ENCODE measurements at regions not wholly inside any gene's neighbourhood (a gene's known extent, or its start where the extent isn't known, plus 50 kb on each side); places are given as distances from the start of the nearest gene placed in this dataset.

GRCh38 chr16:65376601-65377000 lies 254.7 kb upstream of the CDH11 start:
- Mint-ChIP-seq H3K27ac (no peak overlapping the region), H3K4me1 (no peaks in the 10 kb centered on the region), H3K9me3 (ENCODE audit: insufficient read depth) (peaks cover 2% of the 10 kb centered on the region), H3K4me3 (no peak overlapping the region), H3K27me3 (no peaks in the 10 kb centered on the region)
- intact Hi-C loops (cut with micrococcal nuclease): no loop called here
- POLR2A ChIA-PET: no interaction called here
- Histone ChIP-seq H4K20me1 (ENCODE audit: control insufficient read depth, insufficient read depth, low read length, poor library complexity, severe bottlenecking) (no peaks in the 10 kb centered on the region), H3K9me3 (ENCODE audit: control extremely low read depth in 1 of 3, control insufficient read depth in 2 of 3, insufficient read depth in 1 of 3, low read length in 2 of 3) (peaks cover 0 to 3% (median 0%) of the 10 kb centered on the region in 3 donors), H3K4me1 (ENCODE audit: control insufficient read depth in 2 of 2, insufficient read depth in 2 of 2, low read length in 2 of 2) (no peaks in the 10 kb centered on the region), H2AFZ (ENCODE audit: insufficient read depth, low read depth, low read length, poor library complexity, severe bottlenecking) (no peak overlapping the region), H3K9ac (ENCODE audit: low read length) (no peak overlapping the region), H3K4me3 (ENCODE audit: control extremely low read depth in 1 of 5, extremely low read depth in 1 of 5, insufficient read depth in 1 of 5, low read depth in 2 of 5, low read length in 4 of 5) (no peak overlapping the region), H3K27me3 (replicated peaks in 1 of 4; ENCODE audit: control extremely low read depth in 1 of 4, control insufficient read depth in 3 of 4, insufficient read depth in 4 of 4, low read length in 3 of 4) (no peaks in the 10 kb centered on the region), H3K27ac (ENCODE audit: low read length in 2 of 2) (no peak overlapping the region), H3K36me3 (replicated peaks in 1 of 2; ENCODE audit: control extremely low read depth in 1 of 2, control insufficient read depth in 1 of 2, extremely low read depth in 1 of 2, insufficient read depth in 2 of 2, low read length in 1 of 2) (no peaks in the 10 kb centered on the region), H3K79me2 (ENCODE audit: control insufficient read depth, insufficient read depth, low read length) (no peaks in the 10 kb centered on the region), H3K4me2 (replicated peaks; ENCODE audit: low read depth, low read length, poor library complexity, severe bottlenecking) (no peak overlapping the region)
- 75% methylated on average over 2 of the region's 3 CpGs for WGBS (ENCODE audit: insufficient coverage)
- no peak for TF ChIP-seq EZH2 (IDR thresholded peaks at IDR 0.05; ENCODE audit: borderline replicate concordance, insufficient read depth, low read depth, low read length, poor library complexity, severe bottlenecking)
- TF ChIP-seq, protein P1, sequence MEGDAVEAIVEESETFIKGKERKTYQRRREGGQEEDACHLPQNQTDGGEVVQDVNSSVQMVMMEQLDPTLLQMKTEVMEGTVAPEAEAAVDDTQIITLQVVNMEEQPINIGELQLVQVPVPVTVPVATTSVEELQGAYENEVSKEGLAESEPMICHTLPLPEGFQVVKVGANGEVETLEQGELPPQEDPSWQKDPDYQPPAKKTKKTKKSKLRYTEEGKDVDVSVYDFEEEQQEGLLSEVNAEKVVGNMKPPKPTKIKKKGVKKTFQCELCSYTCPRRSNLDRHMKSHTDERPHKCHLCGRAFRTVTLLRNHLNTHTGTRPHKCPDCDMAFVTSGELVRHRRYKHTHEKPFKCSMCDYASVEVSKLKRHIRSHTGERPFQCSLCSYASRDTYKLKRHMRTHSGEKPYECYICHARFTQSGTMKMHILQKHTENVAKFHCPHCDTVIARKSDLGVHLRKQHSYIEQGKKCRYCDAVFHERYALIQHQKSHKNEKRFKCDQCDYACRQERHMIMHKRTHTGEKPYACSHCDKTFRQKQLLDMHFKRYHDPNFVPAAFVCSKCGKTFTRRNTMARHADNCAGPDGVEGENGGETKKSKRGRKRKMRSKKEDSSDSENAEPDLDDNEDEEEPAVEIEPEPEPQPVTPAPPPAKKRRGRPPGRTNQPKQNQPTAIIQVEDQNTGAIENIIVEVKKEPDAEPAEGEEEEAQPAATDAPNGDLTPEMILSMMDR (IDR thresholded peaks at IDR 0.05): no peak
- DNase-seq (no peak), ATAC-seq (ENCODE audit: low read depth) (no peak)
- CTCF ChIA-PET: no interaction called here

- no peak for ATAC-seq (ENCODE audit: low read depth)
- no peaks in the 10 kb centered on the region for H3K4me1 ChIP-seq (ENCODE audit: control insufficient read depth in 2 of 2, insufficient read depth in 2 of 2, low read length in 2 of 2)
- no peak overlapping the region for H3K27ac Mint-ChIP-seq
- ChIA-PET POLR2A (no interaction called here), CTCF (no interaction called here)
- intact Hi-C loops (cut with micrococcal nuclease): no loop called here
- H3K27me3 Mint-ChIP-seq: no peaks in the 10 kb centered on the region
- H3K4me3 ChIP-seq (ENCODE audit: control extremely low read depth in 1 of 5, extremely low read depth in 1 of 5, insufficient read depth in 1 of 5, low read depth in 2 of 5, low read length in 4 of 5): no peak overlapping the region
- H3K27me3 ChIP-seq (replicated peaks in 1 of 4; ENCODE audit: control extremely low read depth in 1 of 4, control insufficient read depth in 3 of 4, insufficient read depth in 4 of 4, low read length in 3 of 4): no peaks in the 10 kb centered on the region
- H3K9me3 ChIP-seq (ENCODE audit: control extremely low read depth in 1 of 3, control insufficient read depth in 2 of 3, insufficient read depth in 1 of 3, low read length in 2 of 3): peaks cover 0 to 3% (median 0%) of the 10 kb centered on the region in 3 donors
- no peaks in the 10 kb centered on the region for H3K36me3 ChIP-seq (replicated peaks in 1 of 2; ENCODE audit: control extremely low read depth in 1 of 2, control insufficient read depth in 1 of 2, extremely low read depth in 1 of 2, insufficient read depth in 2 of 2, low read length in 1 of 2)
- DNase-seq: no peak
- H2AFZ ChIP-seq (ENCODE audit: insufficient read depth, low read depth, low read length, poor library complexity, severe bottlenecking): no peak overlapping the region
- no peak overlapping the region for H3K4me3 Mint-ChIP-seq
- peaks cover 2% of the 10 kb centered on the region for H3K9me3 Mint-ChIP-seq (ENCODE audit: insufficient read depth)
- TF ChIP-seq EZH2 (IDR thresholded peaks at IDR 0.05; ENCODE audit: borderline replicate concordance, insufficient read depth, low read depth, low read length, poor library complexity, severe bottlenecking): no peak
- TF ChIP-seq, protein P1 (IDR thresholded peaks at IDR 0.05): no peak
- 100% methylated on average over 1 of the region's 1 CpG for WGBS (ENCODE audit: insufficient coverage)
- no peaks in the 10 kb centered on the region for H4K20me1 ChIP-seq (ENCODE audit: control insufficient read depth, insufficient read depth, low read length, poor library complexity, severe bottlenecking)
- no peak overlapping the region for H3K4me2 ChIP-seq (replicated peaks; ENCODE audit: low read depth, low read length, poor library complexity, severe bottlenecking)
- H3K4me1 Mint-ChIP-seq: no peaks in the 10 kb centered on the region
- no peak overlapping the region for H3K9ac ChIP-seq (ENCODE audit: low read length)
- no peak overlapping the region for H3K27ac ChIP-seq (ENCODE audit: low read length in 2 of 2)
- H3K79me2 ChIP-seq (ENCODE audit: control insufficient read depth, insufficient read depth, low read length): no peaks in the 10 kb centered on the region
These were observed 253.8 kb upstream of the CDH11 start for GRCh38 chr16:65375651-65376050.
